Astrocyte of the cerebellum (primary cell): ENCODE measurements at regions not wholly inside any gene's neighbourhood (a gene's known extent, or its start where the extent isn't known, plus 50 kb on each side); places are given as distances from the start of the nearest gene placed in this dataset.
"Not testable (repeated sequence)": the region's sequence is repeated elsewhere in the genome, so short reads cannot be mapped to it uniquely, and the experiment has no call there.

ENCODE experiments used
- DNase-seq: peaks from one replicate; pipeline ENCODE4 v3.0.0-alpha.2; 2011; ENCODE audit warnings: low read depth
- H3K4me3 ChIP-seq: 2 replicates; pipeline ENCODE4 v1.5.1; 2011; ENCODE audit warnings: mild to moderate bottlenecking, low read depth, low read length, moderate library complexity
- in situ Hi-C: cut with HindIII; loops from 2 replicates; pipeline ENCODE4 v1.10.0; 2017; ENCODE audit warnings: low sequenced_read_pairs
- TF ChIP-seq, protein P1 (sequence below): IDR thresholded peaks from 2 replicates; pipeline ENCODE4 v1.5.1; 2012; ENCODE audit warnings: low read length, low read depth, moderate library complexity, mild to moderate bottlenecking; ENCODE audit errors: missing control alignments

DNA sequence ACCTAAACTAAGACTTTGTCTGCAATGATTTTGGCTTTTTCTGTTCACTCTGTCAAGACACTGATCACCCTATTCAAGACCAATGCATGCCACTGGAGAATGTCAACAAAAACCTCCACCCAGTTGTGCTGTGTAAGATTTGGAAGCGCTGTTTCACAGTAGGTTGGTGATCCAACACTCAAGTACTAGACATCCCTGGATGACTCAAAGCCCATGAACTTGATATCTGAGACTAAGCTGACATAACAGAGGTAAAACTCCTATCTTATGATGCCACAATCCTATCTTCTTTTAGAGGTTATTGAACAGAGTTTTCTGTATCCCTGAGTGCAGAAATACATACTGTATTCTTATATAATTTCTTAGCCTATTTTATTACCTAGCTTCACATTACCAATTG, 251.3 kb upstream of the ETAA1 start:
- in situ Hi-C loops = no loop called here
- TF ChIP-seq, protein P1, sequence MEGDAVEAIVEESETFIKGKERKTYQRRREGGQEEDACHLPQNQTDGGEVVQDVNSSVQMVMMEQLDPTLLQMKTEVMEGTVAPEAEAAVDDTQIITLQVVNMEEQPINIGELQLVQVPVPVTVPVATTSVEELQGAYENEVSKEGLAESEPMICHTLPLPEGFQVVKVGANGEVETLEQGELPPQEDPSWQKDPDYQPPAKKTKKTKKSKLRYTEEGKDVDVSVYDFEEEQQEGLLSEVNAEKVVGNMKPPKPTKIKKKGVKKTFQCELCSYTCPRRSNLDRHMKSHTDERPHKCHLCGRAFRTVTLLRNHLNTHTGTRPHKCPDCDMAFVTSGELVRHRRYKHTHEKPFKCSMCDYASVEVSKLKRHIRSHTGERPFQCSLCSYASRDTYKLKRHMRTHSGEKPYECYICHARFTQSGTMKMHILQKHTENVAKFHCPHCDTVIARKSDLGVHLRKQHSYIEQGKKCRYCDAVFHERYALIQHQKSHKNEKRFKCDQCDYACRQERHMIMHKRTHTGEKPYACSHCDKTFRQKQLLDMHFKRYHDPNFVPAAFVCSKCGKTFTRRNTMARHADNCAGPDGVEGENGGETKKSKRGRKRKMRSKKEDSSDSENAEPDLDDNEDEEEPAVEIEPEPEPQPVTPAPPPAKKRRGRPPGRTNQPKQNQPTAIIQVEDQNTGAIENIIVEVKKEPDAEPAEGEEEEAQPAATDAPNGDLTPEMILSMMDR = no peak
- no peak overlapping the region for H3K4me3 ChIP-seq
- no peak for DNase-seq

GRCh38 chr2:67156796-67157195, 240.3 kb upstream of the ETAA1 start:
- no peak for DNase-seq
- in situ Hi-C loops = no loop called here
- TF ChIP-seq, protein P1 = no peak

DNA sequence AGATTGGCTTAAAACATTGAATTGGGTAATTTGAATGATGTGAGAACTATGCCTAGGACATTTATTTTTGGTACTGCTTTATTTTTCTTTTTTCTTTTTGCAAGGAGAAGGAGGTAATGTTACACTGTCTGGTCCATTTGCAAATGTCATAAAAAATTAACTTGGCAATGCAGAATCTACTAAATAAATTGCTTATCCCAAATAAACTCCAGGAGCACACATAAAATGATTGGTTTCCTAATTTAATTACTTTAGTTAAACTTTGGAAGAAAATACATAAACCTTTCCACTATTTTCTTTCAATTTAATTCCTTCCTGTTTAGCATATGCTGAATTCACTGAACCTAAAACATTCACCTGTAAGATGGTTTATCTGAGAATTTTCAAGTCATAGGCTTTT, 238.4 kb upstream of the ETAA1 start:
- in situ Hi-C loops = no loop called here
- TF ChIP-seq, protein P1 = no peak
- no peak for DNase-seq
- no peak overlapping the region for H3K4me3 ChIP-seq

More at GRCh38 chr2:67156796-67157195, 240.3 kb upstream of the ETAA1 start:
- H3K4me3 ChIP-seq = no peak overlapping the region

DNA sequence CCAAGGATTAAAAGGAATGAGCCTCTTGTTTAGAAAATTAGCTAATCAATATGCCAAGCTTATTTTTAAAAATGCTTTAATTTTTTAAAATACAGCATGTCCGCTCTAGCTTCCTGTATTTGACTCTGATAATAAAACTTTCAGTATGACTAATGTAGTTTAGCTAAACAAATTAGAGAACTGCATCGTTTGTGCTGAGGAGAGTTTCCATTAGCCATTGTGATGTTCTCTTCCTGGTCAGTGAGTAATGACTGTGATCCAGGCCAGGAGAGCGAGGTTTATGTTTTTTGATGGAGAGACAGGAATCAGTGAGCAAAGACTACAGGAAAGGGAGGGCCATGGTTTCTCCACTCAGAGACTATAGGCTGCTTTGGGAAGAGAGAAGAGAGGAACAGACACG, 237.2 kb upstream of the ETAA1 start:
- no peak for DNase-seq
- in situ Hi-C loops = no loop called here
- H3K4me3 ChIP-seq = no peak overlapping the region
- TF ChIP-seq, protein P1 = no peak

DNA sequence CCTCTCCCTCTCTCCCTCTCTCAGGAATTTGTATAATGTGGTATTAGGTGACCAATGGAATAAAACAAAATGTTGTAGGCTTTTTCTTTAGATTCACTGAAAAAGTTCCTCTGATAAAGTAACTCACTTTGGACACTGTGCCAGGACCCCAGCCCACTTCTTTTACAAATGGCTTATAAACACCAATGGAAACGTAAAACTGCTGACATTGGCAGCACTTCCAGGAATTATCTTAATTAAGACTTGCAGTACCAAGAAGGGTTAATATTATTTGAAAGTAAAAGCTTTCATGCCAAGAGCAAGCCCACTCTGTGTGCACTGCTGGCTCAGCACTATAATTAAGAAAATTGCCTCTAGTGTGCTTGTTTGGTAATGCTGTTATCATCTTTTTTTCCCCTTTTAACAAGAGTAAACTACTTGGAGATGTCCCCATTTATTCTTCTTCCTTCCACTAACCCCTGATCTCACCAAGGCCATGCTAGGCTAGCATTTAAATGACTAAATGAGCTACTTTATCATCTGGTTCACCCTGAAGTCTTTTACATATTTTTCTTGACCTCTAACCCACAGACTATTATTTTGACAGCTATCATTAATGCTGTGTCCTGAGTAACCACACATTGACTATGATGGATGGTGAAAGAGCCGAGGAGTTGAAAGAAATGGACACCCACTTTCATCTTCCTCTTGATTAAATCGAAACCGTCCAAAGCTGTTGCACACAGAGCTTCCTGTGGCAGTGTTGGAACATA, 232.2 kb upstream of the ETAA1 start:
- in situ Hi-C loops = no loop called here
- TF ChIP-seq, protein P1 = no peak
- no peak for DNase-seq
- H3K4me3 ChIP-seq = no peak overlapping the region

- peak; percentile 53 for DNase-seq
- H3K4me3 ChIP-seq = no peak overlapping the region
- TF ChIP-seq, protein P1 = no peak
- in situ Hi-C loops = no loop called here
These were observed 231.6 kb upstream of the ETAA1 start for GRCh38 chr2:67165523-67165990.

DNA sequence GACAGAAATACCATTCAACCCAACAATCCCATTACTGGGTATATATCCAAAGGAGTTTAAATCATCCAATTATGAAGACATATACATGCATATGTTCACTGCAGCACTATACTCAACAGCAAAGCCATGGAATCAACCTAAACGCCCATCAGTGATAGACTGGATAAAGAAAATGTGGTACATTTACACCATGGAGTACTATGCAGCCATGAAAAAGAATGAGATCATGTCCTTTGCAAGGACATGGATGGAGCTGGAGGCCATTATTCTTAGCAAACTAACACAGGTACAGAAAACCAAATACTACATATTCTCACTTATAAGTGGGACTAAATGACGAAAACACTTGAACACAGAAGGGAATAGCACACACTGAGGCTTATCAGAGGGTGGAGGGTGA, 230.6 kb upstream of the ETAA1 start:
- in situ Hi-C loops, H3K4me3 ChIP-seq, DNase-seq: not testable (repeated sequence)
